MG63 (cell line): ENCODE measurements at regions not wholly inside any gene's neighbourhood (a gene's known extent, or its start where the extent isn't known, plus 50 kb on each side); places are given as distances from the start of the nearest gene placed in this dataset.

Experiments used
- DNase-seq: peaks from one replicate; pipeline ENCODE4 v3.0.0-alpha.2; 2020
- H3K27me3 ChIP-seq: fragments of 250-450 bp; sonication (Bioruptor Pico); 2 replicates; pipeline ENCODE4 v1.5.1; 2020; ENCODE audit warnings: mild to moderate bottlenecking, moderate library complexity
- H3K36me3 ChIP-seq: fragments of 250-450 bp; sonication (Bioruptor Pico); 2 replicates; pipeline ENCODE4 v1.5.1; 2020; ENCODE audit warnings: mild to moderate bottlenecking, moderate library complexity
- H3K4me3 ChIP-seq: fragments of 250-450 bp; sonication (Bioruptor Pico); 2 replicates; pipeline ENCODE4 v1.5.1; 2020; ENCODE audit warnings: mild to moderate bottlenecking, moderate library complexity
- H3K9me3 ChIP-seq: fragments of 250-450 bp; sonication (Bioruptor Pico); 2 replicates; pipeline ENCODE4 v1.5.1; 2020; ENCODE audit warnings: mild to moderate bottlenecking, moderate library complexity

GRCh38 chrX:33817266-33817665 lies 314.8 kb downstream of the FAM47A start:
- DNase-seq = no peak
- no peaks in the 10 kb centered on the region for H3K36me3 ChIP-seq
- no peaks in the 10 kb centered on the region for H3K9me3 ChIP-seq
- H3K27me3 ChIP-seq = no peaks in the 10 kb centered on the region
- no peak overlapping the region for H3K4me3 ChIP-seq

DNA sequence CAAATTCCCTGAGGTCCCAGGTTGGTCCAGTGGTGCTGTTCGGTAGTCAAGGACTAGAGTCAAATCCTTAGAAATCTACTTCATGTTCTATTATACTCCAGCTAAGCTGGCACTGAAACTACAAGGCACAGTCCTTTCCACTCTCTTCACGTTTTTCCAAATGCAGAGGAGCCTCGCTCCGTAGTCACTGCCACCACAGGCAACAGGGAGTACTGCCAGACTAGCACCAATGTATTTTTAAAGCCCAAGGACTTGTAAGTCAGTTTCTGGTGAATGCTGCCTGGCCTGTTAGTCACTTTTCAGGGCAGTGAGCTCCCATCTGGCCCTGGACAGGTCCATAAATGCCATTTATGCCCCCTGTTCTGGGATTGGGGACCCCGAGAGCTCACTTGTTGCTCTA lies 323.5 kb downstream of the FAM47A start:
- Histone ChIP-seq H3K4me3 (no peak overlapping the region), H3K9me3 (no peaks in the 10 kb centered on the region; the same call in 1 of the 2 replicates), H3K36me3 (no peaks in the 10 kb centered on the region), H3K27me3 (no peaks in the 10 kb centered on the region)
- DNase-seq = no peak

- Histone ChIP-seq H3K27me3 (no peaks in the 10 kb centered on the region), H3K36me3 (no peaks in the 10 kb centered on the region), H3K4me3 (no peak overlapping the region), H3K9me3 (no peaks in the 10 kb centered on the region)
- no peak for DNase-seq
Measured at GRCh38 chrX:33784548-33784947, 347.6 kb downstream of the FAM47A start.

DNA sequence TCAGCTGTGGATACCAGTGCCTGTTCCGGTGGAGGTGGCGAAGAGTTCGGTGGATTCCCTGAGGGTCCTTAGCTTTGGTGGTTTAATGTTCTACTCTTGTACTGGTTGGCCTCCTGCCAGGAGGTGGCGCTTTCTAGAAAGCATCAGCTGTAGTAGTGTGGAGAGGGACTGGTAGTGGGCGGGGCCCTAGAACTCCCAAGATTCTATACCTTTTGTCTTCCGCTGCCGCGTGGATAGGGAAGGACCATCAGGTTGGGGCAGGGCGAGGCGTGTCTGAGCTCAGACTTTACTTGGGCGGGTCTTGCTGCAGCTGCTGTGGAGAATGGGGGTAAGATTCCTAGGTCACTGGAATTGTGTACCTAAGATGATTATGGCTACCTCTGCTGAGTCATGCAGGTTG lies 390.3 kb downstream of the FAM47A start:
- Histone ChIP-seq H3K9me3 (no peaks in the 10 kb centered on the region), H3K27me3 (no peaks in the 10 kb centered on the region), H3K4me3 (no peak overlapping the region), H3K36me3 (no peaks in the 10 kb centered on the region)
- DNase-seq = no peak

GRCh38 chrX:33735182-33735581 lies 396.9 kb downstream of the FAM47A start:
- no peaks in the 10 kb centered on the region for H3K27me3 ChIP-seq
- H3K4me3 ChIP-seq = no peak overlapping the region
- H3K36me3 ChIP-seq = no peaks in the 10 kb centered on the region
- no peak for DNase-seq
- no peaks in the 10 kb centered on the region for H3K9me3 ChIP-seq

GRCh38 chrX:33726281-33727160 lies 405.6 kb downstream of the FAM47A start:
- Histone ChIP-seq H3K27me3 (no peaks in the 10 kb centered on the region), H3K9me3 (no peaks in the 10 kb centered on the region), H3K4me3 (peak overlapping the region; percentile 49), H3K36me3 (no peaks in the 10 kb centered on the region)
- peak; percentile 17 for DNase-seq

DNA sequence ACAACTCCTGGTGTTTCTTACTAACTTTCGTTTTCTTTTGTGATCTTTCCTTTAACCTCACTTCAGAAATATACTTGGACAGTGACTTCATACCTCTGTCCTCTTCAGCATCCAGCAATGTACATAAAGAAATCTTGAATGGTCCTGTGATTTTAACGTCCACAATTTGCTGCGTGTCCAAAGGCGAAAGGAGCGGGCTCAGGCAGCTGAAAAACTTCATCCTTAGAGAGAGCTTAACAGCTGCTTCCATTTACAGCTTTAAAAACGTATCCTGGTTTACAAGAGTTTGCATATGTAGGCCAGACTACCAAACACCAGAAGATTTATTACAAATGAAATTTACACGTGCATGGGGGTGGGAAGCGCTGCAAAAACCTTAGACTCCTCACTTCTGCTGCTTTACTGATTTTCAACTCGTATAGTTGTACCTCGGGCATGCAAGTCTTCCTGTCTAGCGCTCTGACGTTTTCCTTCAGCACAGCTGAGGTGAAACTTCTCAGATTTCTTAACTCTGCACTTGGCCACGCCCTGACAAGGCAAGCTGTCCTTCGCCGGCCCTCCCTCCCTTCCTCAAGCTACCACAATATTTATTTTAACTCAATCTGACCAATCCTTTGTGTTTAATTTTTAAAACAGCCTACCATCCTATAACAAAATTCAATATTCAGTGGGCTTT lies 406.4 kb downstream of the FAM47A start:
- H3K4me3 ChIP-seq = peak overlapping the region; percentile 49
- H3K9me3 ChIP-seq = no peaks in the 10 kb centered on the region
- H3K27me3 ChIP-seq = no peaks in the 10 kb centered on the region
- DNase-seq = peak; percentile 38
- no peaks in the 10 kb centered on the region for H3K36me3 ChIP-seq

- no peaks in the 10 kb centered on the region for H3K9me3 ChIP-seq
- DNase-seq = no peak
- no peaks in the 10 kb centered on the region for H3K27me3 ChIP-seq
- H3K4me3 ChIP-seq = peak overlapping the region; percentile 36
- no peaks in the 10 kb centered on the region for H3K36me3 ChIP-seq
Measured at GRCh38 chrX:33721927-33722326, 410.2 kb downstream of the FAM47A start.

DNA sequence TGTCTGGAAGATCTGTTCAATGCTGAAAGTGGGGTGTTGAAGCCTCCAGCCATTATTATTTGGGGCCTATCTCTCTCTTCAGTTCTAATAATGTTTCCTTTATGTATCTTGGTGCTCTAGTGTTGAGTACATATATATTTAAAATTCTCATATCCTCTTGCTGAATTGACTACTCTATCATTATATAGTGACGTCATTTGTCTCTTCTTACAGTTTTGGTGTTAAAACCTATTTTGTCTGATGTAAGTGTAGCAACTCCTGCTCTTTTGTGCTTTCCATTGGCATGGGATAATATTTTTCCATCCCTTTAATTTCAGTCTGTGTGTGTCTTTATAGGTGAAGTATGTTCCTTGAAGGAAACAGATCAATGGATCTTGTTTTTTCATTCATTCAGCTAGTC lies 446.0 kb downstream of the FAM47A start:
- Histone ChIP-seq H3K36me3 (no peaks in the 10 kb centered on the region), H3K9me3 (no peaks in the 10 kb centered on the region), H3K27me3 (no peaks in the 10 kb centered on the region), H3K4me3 (no peak overlapping the region)
- no peak for DNase-seq
